HG02938 (cell line): ENCODE measurements at regions not wholly inside any gene's neighbourhood (a gene's known extent, or its start where the extent isn't known, plus 50 kb on each side); places are given as distances from the start of the nearest gene placed in this dataset.

Source experiments
- ATAC-seq: cut with Tn5 transposase; IDR thresholded peaks from one replicate; pipeline ENCODE4 v1.9.1; 2021; ENCODE audit warnings: mild to moderate bottlenecking, moderate library complexity; ENCODE audit not compliant: unreplicated experiment

DNA sequence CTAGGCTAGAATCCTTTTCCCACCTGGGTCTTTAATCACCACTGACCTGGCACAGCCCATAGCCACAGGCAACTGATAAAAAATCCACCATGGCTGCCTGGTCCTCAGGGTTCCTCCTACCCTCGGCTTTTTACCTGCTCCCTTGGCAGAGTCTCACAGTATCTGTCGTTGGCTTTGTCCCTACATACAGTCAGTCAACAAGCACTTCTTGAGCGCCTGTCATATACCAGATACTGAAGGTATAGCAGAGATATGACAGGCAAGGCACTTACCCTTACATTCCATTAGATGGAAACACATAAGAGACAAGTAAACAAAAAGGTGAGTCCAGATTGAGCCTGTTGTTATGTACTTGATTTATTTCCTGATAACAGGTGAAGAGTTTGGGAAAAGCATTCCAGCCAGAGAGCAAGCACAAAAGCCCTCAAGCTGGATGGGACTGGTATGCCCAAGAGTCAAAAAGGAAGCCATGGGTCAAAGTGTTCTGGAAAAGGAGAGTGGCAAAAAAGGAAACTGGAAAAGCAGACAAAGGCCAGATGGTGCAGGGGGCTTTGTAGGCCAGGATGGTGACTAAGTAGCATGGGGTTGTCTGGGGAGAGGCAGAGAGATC lies 247.0 kb downstream of the CHD9NB start:
- ATAC-seq: no peak

- ATAC-seq: no peak
Measured at GRCh38 chr16:52800432-52800831, 252.3 kb downstream of the CHD9NB start.

DNA sequence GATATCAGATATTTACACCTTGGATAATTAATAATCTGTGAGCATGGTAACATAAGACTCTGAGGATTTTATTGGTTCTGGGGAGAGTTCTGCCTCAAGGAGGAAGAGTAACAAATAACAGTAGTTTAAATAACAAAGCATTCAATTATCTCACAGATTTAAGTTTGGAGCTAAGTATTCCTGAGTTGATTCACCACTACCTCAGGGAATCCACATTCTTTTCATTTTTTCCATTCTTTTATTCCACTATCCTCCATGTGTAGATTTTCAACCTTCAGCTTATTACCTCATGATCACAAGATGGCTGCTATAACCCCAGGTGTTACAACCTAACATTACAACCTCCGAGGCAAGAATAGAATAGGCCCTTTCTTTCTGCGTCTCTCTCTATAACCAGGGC lies 252.2 kb upstream of the TOX3 start:
- ATAC-seq: no peak

DNA sequence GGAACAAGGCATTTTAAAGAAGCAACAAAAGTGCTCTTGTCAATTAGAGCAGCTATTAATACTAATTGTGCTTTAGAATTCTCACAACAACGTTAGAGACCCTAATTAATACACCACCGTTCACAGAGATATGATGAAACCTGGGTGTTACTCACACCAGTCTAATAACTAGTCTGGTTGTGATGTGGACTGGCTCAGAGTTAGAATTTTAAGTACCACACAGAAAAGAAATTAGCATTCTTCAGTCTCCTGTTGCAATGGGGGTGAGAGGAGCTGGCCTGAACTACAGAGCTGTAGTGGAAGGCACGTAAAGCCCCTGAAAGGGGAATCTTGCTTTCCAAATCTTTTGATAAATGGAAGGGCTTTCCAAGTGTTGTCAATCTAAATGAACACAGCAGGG lies 240.8 kb upstream of the TOX3 start:
- no peak for ATAC-seq

DNA sequence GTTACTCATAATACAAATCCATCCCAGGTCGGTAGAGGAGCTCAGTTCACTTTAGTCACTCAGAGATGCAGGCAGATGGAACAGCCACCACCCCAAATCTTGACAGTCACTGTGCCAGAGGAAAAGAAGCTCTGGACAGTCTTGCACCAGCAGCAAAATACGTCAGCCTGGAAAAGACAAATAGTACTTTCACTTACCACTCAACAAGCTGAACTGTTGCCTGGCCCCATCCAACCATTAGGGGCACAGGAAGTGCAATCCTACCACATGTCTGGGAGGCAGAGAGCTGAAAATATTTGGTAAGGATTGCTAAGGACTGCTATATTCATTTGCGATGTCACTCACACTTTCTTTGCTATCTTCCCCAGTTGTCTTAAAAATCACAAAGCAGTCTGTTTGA lies 239.1 kb upstream of the TOX3 start:
- ATAC-seq: no peak

GRCh38 chr16:52785653-52786052 lies 238.7 kb upstream of the TOX3 start:
- no peak for ATAC-seq

DNA sequence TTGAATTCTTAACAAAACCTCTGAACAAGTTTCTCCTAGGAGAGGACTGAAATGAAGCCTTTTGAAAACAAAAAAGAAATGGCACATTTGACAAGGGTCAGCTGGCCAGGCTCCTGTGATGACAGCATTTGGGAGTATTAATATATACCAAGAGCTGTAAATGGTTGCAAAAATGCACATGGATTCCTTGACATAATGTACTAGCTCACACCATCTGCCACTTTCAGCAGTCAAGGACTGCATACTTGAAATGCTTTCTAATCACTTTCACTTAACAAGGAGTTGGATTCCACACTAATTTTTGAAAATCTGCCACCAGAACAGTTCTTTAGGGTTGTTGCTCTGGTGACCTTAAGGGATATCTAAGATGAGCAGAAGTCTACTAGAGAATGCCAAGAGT lies 236.7 kb upstream of the TOX3 start:
- no peak for ATAC-seq

- ATAC-seq: no peak
Measured at GRCh38 chr16:52781005-52781630, 234.2 kb upstream of the TOX3 start.

- no peak for ATAC-seq
Measured at GRCh38 chr16:52773026-52773425, 226.1 kb upstream of the TOX3 start.

DNA sequence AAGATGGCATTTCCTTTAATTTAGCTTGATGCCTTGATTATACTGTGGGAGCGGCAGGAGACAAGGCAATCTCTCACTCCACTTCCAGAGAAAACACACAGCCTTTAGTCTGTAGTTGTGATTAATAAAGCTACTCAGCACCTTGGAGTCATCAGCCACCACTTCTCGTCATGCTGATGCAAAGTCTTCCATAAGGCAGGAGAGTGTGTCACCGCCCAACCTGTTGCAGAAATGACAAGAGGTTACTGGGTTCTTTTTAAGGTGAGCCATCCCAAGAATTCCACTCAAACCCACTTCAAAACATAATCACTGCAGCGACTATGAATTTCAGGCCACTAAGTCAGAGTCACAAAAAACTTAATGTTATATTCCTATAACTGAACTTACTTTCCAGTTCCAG lies 223.9 kb upstream of the TOX3 start:
- no peak for ATAC-seq

- ATAC-seq: no peak
Measured at GRCh38 chr16:52758473-52758855, 211.5 kb upstream of the TOX3 start.

- no peak for ATAC-seq
Measured at GRCh38 chr16:52757746-52758472, 211.0 kb upstream of the TOX3 start.

DNA sequence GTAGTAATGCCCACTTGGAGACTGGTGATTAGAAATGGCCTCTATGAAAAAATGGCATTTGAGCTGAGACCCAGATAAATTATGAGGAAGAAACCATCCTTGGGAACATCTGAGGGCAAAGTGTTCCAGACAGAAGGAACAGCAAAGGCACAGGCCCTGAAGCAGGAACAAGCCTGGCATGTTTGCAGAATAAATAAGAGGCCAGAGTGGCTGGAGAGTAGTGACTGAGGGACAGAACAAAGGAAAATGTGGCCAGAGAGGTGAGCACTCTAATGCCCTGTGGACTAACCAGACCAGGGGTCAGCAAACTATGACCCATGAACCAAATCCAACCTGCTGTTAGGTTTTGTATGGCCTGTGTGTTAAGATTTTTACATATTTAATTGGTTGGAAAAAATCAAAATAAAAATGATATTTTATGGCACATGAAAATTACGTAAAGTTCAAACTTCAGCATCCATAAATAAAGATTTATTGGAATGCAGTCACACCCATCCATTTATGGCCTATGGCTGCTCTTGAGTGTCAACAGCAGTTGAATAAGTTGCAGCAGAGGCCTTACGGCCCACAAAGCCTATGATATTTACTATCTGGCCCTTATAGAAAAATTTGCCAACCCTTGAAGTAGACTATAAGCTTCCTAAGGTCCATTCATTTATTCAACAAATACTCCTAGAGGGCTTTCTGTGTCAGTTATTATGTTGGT lies 210.0 kb upstream of the TOX3 start:
- ATAC-seq: no peak

- no peak for ATAC-seq
Measured at GRCh38 chr16:52755396-52755795, 208.5 kb upstream of the TOX3 start.

DNA sequence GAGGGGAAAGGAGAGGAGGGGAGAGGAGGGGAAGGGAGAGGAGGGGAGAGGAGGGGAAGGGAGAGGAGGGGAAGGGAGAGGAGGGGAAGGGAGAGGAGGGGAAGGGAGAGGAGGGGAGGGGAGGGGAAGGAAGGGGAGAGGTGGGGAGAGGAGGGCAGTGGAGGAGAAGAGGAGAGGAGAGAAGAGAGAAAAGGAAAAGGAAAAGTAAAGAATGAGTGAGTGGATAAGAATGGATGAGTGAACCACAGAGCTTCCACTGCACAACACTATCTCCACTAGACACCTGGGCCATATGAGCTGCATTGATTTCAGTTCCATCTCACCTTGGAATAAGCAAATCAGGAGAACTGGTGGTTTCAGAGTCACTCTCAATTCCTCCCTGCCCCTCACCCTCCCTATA lies 204.1 kb upstream of the TOX3 start:
- ATAC-seq: no peak

DNA sequence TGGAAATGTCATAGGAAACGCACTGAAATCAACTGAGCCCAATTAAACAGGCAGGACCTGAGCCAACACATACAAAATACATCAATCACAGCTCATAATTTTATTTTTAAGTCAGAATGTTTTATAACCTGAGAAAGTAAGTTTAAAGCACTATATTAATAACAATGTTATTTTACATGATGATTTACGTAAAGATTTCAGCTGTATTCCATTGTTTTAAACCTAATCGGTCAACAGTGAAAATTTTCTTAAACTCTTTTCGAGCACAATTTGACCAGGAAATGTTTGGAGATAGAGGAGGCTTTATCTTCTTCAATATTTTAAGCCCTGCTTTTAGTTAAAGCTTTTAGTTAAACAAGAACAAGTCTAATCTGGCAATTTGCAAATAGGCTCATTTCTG lies 201.8 kb upstream of the TOX3 start:
- no peak for ATAC-seq

DNA sequence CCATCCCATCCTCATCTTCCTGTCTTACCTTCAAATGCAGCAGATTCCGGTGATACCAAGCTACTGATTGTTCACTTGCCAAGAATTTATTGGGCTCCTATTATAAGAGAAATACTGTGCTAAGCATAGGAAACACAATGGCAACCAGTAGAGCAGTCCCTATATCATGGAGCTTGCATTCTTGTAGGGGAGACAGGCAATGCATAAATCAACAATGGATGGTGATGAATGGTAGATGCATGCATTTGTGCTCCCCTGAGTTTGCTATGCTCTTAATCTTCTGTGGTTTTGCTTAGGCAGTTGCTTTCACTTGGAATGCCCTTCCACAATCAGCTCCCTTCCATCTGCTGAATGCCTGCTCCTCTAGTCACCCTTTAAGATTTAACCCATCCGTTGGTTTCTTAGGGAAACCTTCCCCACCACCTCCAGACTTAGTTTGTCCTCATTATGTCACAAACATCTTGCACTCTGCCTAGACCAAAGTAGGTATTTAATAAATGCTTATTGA lies 200.2 kb upstream of the TOX3 start:
- ATAC-seq: no peak

DNA sequence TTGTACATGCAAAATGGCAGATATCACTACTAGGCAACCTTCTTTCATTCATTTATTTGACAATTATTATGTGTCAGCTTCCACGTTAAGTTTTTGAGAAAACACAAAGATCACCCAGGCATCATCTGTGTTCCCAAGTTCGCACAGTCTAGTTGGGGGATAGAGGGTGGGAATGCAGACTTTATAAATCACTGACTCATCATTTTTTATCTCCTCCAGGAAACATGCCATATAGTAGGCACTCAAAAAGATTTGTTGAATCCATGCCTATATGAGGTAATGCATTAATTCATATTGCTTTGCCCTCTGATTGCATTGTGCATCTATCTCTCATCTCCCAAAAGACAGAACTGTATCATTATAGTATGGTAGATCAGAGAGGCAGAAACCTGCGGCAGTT lies 196.8 kb upstream of the TOX3 start:
- no peak for ATAC-seq

DNA sequence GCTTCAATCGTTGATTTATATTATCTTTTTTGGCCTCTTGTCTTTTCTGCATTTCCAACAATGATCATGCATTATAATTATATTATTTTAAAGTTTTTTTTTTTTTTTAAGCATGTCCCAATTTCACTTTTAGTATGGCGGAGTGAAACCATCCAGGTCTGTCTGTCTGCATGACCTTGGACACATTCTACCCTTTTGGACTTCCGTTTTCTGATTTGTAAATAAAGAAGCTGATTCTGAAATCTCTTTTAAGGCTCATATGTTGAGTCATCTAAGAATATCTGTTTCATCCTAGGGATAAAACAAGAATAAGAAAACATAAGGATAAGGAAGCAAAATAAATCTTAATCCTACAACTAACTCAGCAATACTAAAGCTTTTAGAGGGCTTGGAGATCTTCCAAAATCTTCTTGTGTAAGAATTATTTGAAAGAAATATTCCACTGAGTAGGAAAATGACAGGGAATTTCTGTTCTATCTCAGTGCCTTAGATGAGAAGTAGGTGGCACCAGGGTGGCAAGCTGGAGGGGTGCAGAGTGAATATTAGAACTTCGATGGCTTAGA lies 195.7 kb upstream of the TOX3 start:
- no peak for ATAC-seq

DNA sequence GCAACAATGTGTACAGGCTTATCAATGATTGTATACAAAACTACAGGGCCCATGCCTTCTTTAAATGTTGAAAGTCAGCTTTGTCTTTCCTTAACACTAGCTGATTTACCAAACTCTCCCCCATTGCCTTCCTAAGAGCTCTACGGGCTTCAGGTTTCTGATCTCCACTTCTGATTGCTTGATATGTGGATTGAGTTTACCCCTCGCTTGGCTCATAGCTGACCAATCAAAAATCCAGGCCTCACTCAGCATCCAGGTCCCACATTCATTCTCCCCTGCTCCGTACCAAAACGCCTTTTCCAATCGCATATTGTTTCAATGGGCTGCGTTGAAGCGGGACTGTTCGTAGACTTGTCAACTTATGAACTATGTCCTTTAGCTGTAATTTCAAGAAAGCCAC lies 195.1 kb upstream of the TOX3 start:
- no peak for ATAC-seq

GRCh38 chr16:52741351-52741750 lies 194.4 kb upstream of the TOX3 start:
- ATAC-seq: no peak
